ENCODE measurements at regions not wholly inside any gene's neighbourhood (a gene's known extent, or its start where the extent isn't known, plus 50 kb on each side); places are given as distances from the start of the nearest gene placed in this dataset.

DNA sequence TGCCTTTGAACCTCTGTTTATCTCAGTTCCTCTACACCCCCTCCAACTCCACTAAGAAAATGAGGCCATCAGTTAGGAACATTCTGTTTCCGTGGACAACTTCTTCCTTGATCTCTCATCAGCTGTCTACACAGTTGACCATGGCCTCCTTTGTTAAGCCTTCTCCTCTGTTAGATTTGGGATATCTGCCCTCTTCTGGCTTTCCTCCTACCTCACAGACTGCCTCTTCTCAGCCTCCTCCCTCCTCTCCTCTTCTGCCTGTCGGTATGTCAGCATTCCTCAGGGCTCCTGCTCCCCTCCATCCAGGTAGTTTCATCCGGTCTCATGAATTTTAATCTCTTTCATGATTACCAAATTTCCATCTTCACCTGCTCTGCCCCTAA lies 454.9 kb downstream of the FOXO1 start:
- TF ChIP-seq, protein P1, sequence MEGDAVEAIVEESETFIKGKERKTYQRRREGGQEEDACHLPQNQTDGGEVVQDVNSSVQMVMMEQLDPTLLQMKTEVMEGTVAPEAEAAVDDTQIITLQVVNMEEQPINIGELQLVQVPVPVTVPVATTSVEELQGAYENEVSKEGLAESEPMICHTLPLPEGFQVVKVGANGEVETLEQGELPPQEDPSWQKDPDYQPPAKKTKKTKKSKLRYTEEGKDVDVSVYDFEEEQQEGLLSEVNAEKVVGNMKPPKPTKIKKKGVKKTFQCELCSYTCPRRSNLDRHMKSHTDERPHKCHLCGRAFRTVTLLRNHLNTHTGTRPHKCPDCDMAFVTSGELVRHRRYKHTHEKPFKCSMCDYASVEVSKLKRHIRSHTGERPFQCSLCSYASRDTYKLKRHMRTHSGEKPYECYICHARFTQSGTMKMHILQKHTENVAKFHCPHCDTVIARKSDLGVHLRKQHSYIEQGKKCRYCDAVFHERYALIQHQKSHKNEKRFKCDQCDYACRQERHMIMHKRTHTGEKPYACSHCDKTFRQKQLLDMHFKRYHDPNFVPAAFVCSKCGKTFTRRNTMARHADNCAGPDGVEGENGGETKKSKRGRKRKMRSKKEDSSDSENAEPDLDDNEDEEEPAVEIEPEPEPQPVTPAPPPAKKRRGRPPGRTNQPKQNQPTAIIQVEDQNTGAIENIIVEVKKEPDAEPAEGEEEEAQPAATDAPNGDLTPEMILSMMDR (IDR thresholded peaks at IDR 0.05), result no peak
- TF ChIP-seq POLR2A (IDR thresholded peaks at IDR 0.05), result no peak
- no peak for TF ChIP-seq EP300 (IDR thresholded peaks at IDR 0.05)
